Femur (tissue), 1 donor: ENCODE measurements at regions not wholly inside any gene's neighbourhood (a gene's known extent, or its start where the extent isn't known, plus 50 kb on each side); places are given as distances from the start of the nearest gene placed in this dataset.

Experiments used
- DNase-seq: peaks from one replicate; pipeline ENCODE4 v3.0.0-alpha.2; 2017

DNA sequence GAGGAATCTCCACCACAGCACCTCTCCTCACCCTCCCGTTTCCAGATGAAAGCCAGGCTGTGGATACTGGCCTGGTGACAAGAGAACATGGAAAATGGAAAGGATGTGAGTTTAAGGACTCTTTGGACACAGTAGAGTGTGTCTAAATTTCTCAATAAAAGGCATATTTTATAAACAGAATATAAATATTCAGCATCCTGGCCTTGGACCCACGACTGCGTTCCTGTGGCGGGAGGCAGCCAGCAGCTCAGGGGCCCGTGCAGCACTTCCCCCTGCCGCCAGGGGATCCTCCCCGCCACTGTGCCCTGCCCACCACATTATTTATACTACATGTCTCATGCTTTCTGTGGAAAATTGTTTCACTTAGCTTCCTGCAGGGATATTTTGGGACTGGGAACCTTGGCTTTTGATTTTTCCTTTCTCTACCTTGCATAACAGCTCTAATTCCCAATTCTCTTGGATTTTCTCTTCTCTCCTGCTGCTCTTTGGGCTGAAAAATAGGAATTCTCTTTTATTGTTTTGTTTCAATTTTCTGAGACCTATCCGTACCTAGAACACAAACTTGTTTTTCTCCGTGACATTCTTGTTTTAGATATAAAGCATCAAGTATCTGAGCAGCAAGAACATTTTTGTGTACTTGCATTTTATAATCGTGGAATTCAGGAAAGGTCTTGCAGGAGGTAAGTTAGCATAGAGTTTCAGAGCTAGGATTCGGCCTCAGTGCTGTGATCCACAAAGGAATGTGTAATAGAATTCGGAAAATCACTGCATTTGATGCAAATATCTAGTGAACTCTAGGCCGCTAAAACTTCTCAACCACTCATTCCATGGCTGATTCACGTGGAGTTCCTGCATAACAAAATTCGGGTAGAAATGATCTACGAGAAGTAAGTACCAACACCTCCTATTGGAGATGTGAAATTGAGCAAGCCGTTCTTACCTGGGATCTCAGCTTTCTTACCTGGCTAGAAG, 107.7 kb upstream of the SPATA13 start:
- peak; percentile 74 for DNase-seq

DNA sequence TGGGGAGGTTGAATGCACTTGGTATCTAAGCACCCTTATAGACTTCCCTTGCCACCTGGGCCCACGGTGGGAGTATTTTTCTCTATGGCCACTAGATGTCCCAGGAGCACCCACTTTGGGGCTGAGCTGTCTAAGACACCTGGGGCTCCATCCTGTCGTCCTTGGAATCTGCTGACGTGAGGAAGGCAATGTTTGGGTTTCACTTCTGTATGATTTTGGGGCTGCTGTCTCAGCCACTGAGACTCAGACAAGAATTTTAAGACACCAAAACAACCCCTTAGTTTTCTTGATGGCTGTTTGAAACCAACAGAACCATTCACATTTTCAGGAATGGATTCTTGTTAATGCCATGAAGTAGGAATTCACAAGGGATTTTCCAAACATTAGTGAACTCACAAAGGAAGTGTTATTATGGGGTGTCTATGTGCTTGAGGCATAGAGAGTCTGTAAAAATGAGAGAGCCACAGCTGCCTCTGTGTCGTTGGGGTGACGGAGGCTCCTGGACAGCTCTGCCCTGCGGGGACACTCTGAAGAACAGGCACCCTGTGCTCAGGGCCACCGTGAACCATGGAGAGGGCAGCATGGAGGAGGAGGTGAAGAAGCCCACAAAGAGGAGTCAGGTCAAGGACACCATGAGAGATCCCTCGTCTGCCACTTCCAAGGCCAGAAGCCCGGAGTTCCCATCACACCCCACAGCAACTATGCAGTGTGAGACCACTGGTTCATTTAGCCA, 106.8 kb upstream of the SPATA13 start:
- DNase-seq = peak; percentile 56

DNA sequence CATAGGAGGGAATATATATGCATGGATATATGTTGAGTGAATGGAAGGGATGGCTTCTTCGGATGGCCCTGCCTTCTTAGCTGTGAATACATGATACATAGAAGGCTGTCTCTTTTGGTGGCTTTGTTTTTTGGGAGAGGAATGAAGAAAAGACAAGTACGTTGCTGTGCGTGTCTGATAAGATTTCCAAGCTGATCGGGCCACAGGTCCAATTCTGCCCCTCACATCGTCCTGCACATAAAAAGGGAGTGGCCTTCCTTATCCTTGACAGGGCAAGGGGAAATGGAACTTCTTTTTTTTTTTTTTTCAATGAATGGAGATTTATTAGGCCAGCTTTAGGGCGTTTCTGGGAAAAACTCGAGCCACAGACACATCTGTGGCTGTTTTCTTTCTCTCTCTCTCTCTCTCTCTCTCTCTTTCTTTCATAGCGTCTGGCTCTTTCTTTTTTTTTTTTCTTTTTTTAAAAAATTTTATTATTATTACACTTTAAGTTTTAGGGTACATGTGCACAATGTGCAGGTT, 103.8 kb upstream of the SPATA13 start:
- no peak for DNase-seq

DNA sequence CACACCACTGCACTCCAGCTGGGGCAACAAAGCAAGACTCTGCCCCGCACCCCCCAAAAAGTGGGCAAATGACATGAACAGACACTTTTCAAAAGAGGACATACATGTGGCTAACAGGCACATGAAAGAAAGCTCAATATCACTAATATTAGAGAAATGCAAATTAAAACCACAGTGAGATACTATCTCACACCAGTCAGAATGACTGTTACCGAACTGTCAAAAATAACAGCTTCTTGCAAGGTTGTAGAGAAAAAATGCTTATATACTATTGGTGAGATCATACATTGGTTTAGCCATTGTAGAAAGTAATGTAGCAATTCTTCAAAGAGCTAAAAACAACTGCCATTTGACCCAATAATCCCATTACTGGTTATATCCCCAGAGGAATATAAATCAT, 99.5 kb upstream of the SPATA13 start:
- no peak for DNase-seq

DNA sequence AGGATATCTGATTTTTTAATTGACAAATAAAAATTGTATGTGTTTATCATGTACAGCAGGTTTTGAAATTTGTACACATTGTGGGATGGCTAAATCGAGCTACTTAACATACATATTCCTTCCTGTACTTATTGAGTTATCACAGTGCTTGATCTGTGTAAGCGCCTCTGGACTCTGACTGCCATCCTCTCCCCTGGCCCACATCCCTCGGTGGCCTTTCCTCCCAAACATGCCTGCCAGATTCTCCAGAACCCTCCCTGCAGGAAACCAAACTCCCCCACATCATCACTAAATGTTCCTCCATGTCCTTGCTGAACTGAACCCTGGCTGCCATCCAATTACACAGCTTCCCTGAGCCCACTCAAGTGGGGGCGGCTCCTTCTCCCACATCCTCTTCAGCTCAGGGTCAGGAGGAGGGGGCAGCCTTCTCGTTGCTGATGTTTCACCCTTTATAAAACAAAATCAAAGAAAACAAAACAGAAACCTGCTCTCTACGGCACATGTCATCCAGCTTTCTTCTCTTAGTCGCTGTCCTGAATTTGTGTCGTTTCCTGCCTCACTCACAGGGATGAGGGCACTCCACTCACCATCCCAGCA, 97.1 kb upstream of the SPATA13 start:
- peak; percentile 45 for DNase-seq

DNA sequence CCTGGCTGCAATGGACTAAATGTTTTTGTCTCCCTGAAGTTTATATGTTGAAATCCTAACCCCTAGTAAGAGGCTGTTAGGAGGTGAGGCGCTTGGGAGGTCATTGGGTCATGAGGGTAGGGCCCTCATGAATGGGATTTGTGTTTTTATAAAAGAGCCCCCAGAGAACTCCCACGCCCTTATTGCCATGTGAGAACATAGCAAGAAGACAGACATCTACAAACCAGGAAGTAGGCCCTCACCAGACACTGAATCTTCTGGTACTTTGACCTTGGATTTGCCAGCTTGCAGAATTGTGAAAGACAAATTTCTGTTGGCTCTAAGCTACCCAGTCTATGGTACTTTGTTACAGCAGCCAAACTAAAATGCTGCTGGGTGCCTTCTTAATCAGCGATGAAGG, 96.1 kb upstream of the SPATA13 start:
- no peak for DNase-seq

DNA sequence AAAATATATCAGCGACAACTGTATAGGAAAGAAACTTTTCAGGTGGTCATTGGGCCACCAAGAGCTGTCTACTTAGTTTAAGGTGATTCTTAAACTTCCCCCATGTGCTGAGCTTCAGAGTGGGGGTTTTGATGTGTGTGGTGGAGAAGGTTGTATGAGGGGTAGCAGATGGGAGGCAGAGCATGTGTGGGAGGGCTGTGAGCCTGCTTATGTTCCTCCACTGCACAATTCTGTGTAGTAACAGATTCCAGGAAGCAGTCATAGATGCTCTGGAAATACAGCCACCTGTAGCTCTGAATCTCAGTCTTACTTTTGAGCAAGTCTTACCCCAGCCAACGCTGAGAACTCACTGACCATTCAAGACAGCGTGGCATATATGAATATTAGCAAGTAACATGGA, 95.3 kb upstream of the SPATA13 start:
- no peak for DNase-seq

DNA sequence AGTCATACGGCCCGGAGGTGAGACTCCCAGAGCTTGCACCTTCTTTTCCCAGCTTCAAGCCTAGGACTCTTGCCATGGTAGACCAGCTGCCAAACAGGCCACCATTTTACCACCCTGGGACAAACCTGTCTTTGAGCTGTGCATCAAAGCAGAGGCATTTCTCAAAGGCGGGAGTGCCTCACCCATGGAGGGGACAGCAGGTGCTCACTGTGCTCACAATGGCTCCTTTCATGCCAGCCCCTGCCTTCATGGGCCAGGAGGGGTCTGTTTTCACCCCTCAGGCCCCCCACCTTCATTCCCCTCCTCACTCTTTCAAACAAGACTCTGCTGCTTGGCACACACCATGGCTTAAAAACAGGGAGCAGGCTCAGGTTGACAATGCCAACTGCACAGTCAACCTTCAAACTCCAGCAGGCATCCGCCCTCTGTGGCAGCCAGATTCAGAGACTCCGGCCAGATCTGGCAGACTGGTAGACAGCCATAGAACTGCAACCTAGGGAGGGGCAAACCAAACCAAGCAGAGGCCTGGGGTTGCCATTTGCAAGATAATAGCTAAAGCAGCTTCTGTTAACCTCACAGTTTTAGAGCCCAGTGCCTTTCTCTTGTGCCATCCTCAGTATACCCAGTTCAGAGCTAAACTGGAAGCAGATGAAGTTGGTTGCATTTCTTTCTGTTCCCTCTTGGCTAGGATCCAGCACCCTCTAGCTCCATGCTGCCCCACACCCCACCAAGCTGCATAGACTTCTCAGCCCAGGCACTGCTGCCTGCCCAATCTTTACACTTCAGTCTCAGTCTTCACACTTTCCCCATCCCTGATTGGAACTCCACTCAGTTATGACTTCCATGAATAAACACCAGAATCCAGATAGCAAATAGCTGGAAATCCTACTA, 93.9 kb upstream of the SPATA13 start:
- no peak for DNase-seq

DNA sequence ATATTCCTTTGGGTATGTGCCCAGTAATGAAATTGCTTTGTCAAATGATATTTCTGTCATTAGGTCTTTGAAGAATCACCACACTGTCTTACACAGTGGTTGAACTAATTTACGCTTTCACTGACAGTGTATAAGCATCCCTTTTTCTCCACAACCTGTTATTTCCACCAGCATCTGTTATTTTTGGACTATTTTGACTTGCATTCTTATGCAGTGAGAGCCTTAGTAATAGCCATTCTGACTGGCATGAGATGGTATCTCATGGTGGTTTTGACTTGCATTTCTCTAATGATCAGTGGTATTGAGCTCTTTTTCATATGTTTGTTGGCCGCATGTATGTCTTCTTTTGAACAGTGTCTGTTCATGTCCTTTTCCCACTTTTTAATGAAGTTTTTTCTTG, 92.0 kb upstream of the SPATA13 start:
- no peak for DNase-seq

DNA sequence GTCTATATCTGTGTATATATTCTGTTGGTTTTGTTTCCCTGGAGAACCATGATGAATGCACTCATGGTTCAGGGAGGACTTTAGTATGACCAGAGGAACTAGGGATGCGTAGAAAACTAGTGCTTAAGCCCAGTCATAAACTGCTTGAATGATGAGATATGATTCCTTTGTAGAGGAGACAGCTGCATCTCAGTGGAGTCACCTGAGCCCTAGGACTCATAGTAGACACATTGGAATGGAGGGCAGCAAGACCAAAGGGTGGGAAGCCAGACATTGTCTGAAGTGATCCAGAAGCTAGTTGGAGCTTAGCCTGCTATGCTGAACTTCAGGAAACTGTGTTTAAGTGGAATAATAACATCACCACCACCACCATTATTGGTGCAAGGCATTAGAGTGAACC, 89.5 kb upstream of the SPATA13 start:
- DNase-seq = no peak

DNA sequence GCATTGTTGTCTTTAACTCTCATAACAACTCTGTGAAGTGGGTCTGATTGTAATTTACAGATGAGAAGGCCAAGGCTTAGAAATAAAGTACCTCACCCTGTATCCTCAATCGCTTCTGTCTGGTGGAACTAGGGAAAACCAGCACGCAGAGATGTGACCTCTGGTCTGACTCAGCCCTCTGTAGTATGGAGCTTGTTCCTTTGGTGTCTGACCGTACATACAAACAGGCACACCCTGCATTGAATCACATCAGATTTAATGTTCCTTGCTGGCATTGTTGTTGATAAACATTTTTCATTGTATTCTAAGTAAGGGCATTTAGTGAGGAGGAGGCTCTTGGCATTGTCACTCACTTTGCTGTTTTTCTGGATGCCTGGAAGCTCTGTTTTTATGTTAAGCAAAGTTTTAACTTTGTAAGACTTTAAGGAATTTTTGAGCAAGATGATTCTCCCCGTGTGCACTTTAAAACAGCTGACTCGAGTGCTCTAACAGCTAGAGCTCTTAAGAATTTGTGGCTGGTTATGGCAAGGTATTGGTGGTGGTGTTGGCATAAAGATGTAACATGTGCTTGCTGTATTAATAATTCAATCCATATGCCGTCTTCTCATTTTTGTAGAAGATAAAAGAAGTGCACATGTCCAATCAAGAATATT, 89.0 kb upstream of the SPATA13 start:
- no peak for DNase-seq

DNA sequence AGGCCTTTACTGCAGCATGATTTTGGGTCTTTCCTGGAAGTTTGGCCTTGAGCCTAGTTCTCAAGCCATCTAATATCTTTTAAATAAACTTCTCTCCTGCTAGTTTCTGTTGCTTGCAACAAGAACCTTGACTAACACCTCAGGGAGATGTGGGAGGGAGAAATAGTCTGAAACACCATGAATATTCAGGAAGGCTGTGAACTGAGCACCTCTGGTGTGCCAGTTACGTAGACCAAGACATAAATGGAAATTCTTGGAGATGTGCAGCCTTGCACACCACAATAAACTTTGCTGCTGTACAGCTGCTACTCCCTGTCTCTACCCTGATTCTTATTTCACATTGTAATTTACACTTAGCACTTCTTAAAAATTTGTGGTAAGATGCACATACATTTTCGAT, 86.9 kb upstream of the SPATA13 start:
- no peak for DNase-seq

DNA sequence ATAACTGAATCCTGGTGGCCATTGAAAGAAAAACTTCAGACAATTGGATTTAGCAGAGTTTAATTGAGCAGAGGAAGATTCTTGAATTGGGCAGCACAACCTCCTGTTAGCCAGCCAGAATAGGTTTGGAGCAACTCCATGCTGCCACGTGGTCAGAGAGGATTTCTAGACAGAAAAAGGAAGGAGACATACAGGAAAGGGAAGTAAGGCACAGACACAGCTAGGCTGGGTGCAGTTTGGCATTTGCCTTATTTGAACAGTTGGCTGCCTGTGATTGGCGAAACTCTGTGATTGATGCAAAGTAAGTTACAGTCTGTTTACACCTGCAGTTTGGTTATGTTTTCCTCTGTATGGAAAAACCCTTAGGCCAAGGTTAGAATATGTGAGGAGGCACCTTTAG, 85.8 kb upstream of the SPATA13 start:
- no peak for DNase-seq

DNA sequence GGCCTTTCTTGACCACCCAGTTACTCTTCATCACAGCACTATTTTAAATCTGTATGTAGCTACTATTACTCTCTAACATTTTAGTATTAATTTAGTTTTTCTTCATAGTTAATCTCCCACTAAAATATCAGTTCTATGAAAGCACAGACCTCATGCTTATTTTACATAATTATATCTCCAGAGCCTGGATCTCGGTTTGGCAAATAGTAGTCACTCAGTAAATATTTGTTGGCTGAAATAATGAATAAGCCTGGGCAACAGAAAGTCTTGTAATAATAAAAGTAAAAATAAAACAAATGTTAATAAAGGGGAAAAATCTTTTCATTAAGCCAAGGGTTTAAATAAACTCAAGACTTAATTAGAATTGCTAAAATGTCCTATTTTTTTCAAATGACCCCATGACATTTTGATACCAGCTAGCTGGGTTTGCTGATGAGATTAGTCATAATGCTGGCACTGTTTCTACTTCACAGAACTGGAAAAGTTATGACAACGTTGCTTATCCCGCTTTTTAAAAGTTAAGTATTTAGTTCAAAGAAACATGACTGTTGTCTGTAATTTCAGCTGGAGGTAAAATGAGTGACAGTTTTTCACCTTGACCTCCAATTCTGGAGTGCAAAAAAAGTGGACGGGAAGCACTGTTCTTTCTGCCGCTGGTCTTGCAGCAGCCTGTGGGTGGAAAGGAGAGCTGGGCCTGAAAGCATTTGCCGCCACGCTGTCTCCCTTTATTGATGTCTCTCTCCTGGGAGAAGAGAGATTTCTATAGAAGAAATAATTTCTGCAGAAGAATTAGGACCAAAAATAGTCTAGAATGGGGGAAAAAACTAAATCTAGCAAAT, 85.2 kb upstream of the SPATA13 start:
- no peak for DNase-seq

DNA sequence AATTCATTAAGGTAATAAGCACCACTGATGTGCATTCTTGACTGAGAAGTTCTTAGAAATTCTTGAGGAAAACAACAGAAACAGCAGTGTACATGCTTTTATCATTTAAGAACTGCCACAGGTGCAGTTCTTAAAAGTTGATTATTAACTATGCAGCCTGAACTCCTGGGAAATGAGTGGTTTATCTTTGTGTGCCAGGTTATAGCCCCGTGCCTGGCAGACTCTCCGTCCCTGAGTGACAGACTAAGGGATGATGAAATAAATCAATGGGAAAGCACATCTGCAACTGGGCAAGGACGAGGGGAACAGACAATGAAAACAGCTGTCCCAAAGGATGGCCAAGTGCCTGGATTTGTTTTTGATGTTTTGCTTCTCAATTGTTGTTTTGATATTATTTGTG, 84.4 kb upstream of the SPATA13 start:
- DNase-seq = no peak

DNA sequence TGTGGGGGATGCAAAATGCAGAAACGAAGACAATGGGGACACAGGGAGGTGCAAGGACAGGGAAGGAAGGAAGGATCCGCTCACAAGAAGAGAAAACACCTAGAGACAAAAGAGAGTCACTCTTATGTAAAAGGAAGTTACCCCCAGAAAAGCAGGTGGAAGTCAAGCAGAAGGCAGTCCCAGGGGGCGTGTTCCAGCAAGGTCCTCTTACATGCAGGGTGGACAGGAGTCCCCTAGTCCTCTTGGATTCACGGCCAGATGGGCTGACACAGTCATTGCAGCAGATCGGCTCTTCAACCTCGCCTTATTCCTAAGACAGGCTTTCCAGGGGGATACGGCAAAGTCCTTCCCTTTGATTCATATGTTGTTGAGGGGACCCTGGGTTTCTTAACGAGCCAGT, 83.9 kb upstream of the SPATA13 start:
- DNase-seq = no peak

DNA sequence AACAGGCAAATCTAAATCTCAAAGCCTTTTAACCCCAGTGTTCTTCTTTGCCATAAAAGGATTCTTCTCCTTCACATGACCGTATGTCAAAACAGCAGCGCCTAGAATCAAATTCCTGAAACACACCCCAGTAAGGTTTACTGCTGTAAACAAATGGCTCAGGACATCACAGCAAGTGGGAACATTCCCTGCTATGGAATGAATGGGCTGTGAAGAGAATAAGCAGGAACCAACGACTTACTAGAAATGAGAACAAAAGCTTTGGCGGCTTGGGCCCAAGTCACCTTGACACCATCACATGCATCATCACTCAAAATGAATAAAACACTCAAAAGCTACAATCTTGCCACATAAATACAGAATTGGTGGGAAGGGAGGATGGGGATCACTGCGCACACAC, 80.4 kb upstream of the SPATA13 start:
- no peak for DNase-seq

DNA sequence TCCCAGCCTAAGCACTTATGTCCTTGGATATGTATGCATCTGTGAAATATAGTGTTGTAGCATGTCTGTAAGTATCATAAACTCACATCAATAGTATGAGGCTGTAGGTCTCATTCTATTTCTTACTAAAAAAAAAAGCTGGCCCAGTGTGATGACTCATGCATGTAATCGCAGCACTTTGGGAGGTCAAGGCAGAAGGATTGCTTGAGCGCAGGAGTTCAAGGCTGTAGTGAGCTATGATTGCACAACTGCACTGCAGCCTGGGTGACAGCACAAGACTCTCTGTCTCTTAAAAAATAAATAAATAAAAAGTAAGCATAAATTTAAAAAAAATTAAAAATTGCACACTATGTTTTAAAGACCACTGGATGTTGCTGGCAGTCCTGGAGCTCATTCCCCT, 79.1 kb upstream of the SPATA13 start:
- no peak for DNase-seq

DNA sequence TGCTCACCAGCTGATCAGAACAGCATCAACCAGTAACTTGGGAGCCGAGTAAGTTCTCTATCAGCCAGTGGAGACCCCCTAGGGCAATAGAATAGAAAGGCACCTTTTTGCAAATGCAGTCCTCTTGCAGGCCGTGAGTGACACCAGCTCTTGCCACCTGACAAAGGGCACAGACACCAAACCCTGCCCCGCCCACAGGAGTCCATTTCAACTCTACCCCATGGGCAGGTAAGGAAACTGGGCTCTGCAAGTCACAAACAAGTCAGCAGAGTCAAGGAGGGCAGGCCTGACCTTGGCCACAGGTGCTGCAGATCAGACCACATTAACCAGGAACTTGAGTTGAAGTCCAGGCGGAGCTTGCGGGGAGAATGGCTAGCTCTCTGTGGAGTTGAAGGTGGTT, 77.4 kb upstream of the SPATA13 start:
- no peak for DNase-seq

DNA sequence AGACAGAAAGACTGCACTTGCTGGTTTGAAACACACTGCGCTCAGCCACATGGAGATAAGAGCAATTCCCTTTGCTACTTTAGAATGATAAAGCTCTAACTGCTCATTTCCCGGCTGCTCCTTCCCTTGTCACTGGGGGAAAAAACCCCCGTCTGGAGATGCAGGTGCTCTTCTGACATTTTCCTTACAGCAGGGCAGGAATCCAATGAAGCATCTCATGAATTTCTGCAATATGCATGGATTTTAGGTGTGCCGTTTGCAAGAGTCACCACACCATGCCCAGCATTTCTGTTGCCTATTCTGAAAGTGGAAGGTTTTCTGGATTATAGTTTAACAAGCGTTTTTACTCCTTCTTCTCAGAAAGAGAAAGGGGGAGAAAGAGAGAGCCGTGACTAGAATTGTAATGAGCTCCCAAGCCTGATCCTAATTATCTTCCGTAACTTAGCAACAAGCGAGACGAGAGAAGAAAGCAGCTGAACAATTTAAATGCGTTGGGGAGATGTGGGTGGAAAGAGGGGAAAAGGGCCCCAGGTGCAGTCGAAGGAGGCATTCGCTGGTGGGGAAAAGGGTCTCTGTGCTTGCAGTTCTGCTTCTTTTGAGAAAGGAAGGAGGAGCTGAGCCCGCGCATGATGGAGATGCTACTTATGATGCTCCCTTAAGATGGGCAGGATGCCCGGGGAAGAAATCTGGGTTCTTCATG, 76.6 kb upstream of the SPATA13 start:
- no peak for DNase-seq
